ACC112 (cell line): ENCODE measurements at regions not wholly inside any gene's neighbourhood (a gene's known extent, or its start where the extent isn't known, plus 50 kb on each side); places are given as distances from the start of the nearest gene placed in this dataset.
"Not testable (repeated sequence)": the region's sequence is repeated elsewhere in the genome, so short reads cannot be mapped to it uniquely, and the experiment has no call there.

Experiments
- H2AFZ ChIP-seq: fragments of 200-600 bp; sonication (generic); one replicate; pipeline ENCODE4 v1.6.0; 2017; ENCODE audit warnings: antibody characterized with exemption, low read length; ENCODE audit not compliant: unreplicated experiment
- H3K27ac ChIP-seq: fragments of 200-600 bp; sonication (generic); 2 replicates; pipeline ENCODE4 v1.5.1; 2014; ENCODE audit warnings: low read depth, mild to moderate bottlenecking, antibody characterized with exemption, low read length, moderate library complexity
- H3K27me3 ChIP-seq: fragments of 200-600 bp; sonication (generic); 2 replicates; pipeline ENCODE4 v1.6.1; 2014; ENCODE audit warnings: mild to moderate bottlenecking, antibody characterized with exemption, low read length, moderate library complexity, mixed read lengths; ENCODE audit not compliant: insufficient read depth
- H3K36me3 ChIP-seq: fragments of 200-600 bp; sonication (generic); 2 replicates; pipeline ENCODE4 v1.6.1; 2016; ENCODE audit warnings: mild to moderate bottlenecking, antibody characterized with exemption, low read length, moderate library complexity, mixed read lengths; ENCODE audit not compliant: insufficient read depth
- H3K4me1 ChIP-seq: fragments of 200-600 bp; sonication (generic); one replicate; pipeline ENCODE4 v1.6.1; 2016; ENCODE audit warnings: low read length, mixed read lengths; ENCODE audit not compliant: insufficient read depth, unreplicated experiment, control insufficient read depth
- H3K4me3 ChIP-seq: fragments of 200-600 bp; sonication (generic); 2 replicates; pipeline ENCODE4 v1.5.1; 2014; ENCODE audit warnings: mild to moderate bottlenecking, low read depth, low read length
- H3K79me2 ChIP-seq: fragments of 200-600 bp; sonication (generic); one replicate; pipeline ENCODE4 v1.6.0; 2016; ENCODE audit warnings: low read length; ENCODE audit not compliant: control insufficient read depth, unreplicated experiment, insufficient read depth

DNA sequence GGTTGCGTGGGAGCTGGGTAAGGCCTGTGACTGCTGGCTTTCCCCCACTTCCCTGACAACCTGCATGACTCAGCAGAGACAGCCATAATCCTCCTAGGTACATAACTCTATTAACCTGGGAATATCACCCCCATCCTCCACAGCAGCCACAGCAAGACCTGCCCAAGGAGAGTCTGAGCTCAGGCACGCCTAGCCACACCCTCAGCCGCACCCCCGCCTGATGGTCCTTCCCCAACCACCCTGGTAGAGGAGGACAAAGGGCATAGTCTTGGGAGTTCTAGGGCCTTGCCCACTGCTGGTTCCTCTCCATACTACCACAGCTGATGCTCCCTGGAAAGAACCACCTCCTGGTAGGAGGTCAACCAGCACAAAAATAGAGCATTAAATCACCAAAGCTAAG, 965.4 kb downstream of the TSN start:
- H2AFZ ChIP-seq, H3K27ac ChIP-seq, H3K79me2 ChIP-seq: not testable (repeated sequence)

DNA sequence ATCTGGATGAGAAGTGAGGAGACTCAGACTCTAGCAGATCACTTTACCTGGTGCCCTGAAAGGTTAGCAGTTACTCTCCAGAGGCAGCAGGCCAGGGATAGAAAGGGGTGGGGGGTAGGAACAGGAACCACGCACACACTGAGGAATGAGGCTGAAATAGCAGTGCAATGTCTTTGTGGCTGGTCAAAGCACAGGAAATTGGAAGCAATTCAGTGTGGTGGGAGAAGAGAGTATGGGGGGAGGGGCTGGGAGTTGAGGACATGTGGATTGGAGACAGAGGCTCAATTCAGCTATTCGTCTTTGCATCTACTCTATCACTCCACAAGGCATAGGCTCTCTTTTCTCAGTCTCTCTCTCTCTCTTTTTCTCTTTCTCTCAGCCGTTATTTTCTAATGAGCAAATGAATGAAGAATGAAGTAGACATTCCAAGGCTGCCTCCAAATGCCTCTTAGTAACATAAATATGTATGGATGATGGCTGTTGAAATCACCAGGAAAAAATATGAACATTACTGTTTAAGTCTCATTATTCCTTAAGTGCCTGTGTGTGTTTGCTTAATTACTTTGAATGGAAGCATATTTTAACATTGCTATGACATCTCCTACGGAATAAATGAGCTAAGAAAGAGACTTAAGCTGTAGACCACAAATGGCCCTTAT, 979.4 kb downstream of the TSN start:
- Histone ChIP-seq H2AFZ (no peak overlapping the region), H3K4me3 (no peak overlapping the region), H3K27me3 (no peaks in the 10 kb centered on the region), H3K36me3 (no peaks in the 10 kb centered on the region), H3K27ac (no peak overlapping the region), H3K4me1 (no peaks in the 10 kb centered on the region), H3K79me2 (no peaks in the 10 kb centered on the region)

More for the DNA sequence above, 965.4 kb downstream of the TSN start:
- H3K27me3 ChIP-seq, H3K36me3 ChIP-seq, H3K4me3 ChIP-seq, H3K4me1 ChIP-seq: not testable (repeated sequence)

DNA sequence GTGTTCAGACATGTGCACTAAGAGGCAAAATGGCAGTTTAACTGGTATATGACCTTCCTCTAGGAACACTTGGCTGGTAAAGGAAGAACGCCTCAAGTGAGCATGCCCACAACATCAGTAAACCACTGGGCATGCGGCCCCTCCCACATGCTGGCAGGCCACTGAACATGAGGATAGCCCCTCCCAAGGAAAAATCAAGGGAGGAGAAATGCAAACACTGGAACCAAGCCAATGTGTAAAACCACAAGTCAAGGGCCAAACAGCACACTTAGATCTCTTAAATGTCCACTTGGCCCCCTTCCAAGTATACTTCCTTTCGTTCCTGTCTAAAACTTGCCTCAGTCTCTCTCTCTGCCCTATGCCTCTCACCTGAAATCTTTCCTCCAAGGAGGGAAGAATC, 980.8 kb downstream of the TSN start:
- Histone ChIP-seq H3K27ac (no peak overlapping the region), H3K79me2 (no peaks in the 10 kb centered on the region), H3K4me3 (no peak overlapping the region), H3K4me1 (no peaks in the 10 kb centered on the region), H2AFZ (no peak overlapping the region), H3K27me3 (no peaks in the 10 kb centered on the region), H3K36me3 (no peaks in the 10 kb centered on the region)

DNA sequence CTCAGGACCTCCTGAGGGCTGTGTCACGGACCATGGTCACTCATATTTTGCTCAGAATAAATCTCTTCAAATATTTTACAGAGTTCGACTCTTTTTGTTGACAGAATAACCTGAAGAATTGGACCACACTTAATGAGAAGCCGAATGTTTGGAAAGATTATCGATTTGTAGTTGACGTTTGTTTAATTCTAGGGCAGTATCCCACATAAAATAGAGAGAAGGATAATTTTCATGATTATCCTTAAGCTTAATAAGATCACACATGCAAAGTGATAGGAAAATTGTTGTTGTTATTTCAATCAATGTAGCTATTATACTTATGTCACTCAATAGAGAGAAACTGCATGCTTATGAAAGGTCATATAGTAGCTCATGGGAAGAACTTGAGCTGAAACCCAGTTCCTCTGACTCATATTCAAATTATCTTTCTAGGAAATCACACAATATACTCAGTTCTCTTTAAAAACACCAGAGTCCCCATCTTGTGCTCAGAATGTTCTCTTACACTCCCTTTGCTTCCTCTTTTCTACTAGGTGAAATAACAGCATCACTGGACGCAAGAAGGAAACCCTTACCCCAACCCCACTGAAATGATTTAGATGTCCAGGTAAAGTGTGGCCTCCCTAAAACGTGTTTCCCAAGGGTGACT, 982.1 kb downstream of the TSN start:
- Histone ChIP-seq H3K4me1 (no peaks in the 10 kb centered on the region), H3K27me3 (no peaks in the 10 kb centered on the region), H3K79me2 (no peaks in the 10 kb centered on the region), H3K36me3 (no peaks in the 10 kb centered on the region), H3K27ac (no peak overlapping the region), H3K4me3 (no peak overlapping the region), H2AFZ (no peak overlapping the region)

DNA sequence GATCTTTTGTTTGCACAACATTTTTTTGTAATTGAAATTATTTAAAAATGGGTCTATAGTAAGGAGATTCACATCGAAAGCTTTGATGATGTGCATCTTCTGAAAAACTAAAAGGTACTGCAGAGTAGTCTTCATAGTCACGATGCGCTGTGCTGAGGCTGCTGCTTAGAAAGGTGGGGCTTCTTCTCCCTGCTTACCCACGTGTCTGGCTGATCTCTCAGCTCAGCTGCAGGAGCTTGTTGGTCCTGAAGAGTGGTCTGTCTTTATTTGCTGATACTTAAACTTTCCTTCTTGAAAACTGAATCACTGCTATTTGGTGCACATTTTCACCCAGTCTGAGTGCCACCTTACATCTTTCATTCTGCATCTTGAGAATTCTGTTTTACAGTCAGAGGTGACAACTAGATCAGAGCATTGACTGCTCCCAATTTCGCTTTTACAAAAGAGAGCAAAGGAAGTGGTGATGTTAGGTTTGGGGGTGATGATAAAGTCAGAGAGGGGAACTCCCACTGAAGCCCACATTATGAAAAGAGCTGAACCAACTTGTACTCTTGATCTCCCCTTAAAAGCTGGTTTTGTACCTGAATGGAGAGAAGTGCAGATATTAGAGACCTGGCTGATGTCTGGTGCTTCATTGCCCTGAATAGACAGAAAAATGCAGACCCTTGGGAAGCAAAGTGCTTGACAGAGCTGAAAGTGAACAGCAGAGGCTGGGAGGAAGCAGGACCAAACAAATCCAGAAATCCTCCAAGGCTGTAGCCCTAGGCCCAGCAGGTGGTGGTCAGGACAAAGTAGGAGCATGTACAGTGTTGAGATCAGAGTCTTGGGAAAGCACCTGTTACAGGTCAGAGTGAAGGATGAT, 984.5 kb downstream of the TSN start:
- H3K4me1 ChIP-seq, result no peaks in the 10 kb centered on the region
- no peak overlapping the region for H3K4me3 ChIP-seq
- H3K79me2 ChIP-seq, result no peaks in the 10 kb centered on the region
- H3K27me3 ChIP-seq, result no peaks in the 10 kb centered on the region
- H3K36me3 ChIP-seq, result no peaks in the 10 kb centered on the region
- H2AFZ ChIP-seq, result no peak overlapping the region
- no peak overlapping the region for H3K27ac ChIP-seq

DNA sequence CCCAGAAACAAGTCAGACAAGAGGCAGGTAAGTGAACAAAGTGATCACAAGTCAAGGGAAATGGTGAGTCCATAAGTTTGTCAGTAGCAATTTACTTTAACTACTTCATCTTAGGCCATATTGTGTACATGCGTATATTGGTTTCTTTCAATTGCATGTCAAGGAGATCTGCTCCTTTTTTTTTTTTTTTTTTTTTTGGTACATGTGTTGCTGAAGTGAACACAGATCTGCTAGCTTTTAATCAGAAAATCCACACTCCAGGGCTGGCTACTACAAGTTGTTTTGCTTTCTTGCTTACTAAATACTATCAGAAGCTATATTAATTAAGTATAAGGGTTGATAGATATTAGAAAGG, 985.1 kb downstream of the TSN start:
- H3K27ac ChIP-seq, result no peak overlapping the region

DNA sequence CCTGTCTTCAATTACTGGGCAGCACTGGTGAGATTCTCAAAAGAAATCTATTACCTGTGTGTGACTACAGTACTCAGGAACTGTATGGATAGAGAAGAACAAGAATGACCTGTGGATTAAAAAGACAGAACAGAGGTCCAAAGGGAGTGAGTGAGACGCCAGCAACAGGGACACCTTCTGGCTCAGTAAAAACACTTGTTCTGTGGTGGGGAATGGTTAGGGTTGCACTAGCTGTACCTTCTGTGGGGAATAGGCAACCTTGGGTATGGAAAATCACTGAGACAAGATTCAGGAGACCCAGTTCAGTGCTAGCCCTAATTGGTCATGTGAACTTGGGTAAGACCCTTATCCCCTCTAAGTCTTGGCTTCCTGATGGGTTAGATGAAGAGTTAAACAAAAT, 986.0 kb downstream of the TSN start:
- Histone ChIP-seq H3K36me3 (no peaks in the 10 kb centered on the region), H2AFZ (no peak overlapping the region), H3K27me3 (no peaks in the 10 kb centered on the region), H3K4me1 (no peaks in the 10 kb centered on the region), H3K4me3 (no peak overlapping the region), H3K27ac (no peak overlapping the region), H3K79me2 (no peaks in the 10 kb centered on the region)

More for the DNA sequence above, 985.1 kb downstream of the TSN start:
- H3K4me1 ChIP-seq, result no peaks in the 10 kb centered on the region
- H3K27me3 ChIP-seq, result no peaks in the 10 kb centered on the region
- no peak overlapping the region for H3K4me3 ChIP-seq
- H3K36me3 ChIP-seq, result no peaks in the 10 kb centered on the region
- no peaks in the 10 kb centered on the region for H3K79me2 ChIP-seq
- no peak overlapping the region for H2AFZ ChIP-seq

DNA sequence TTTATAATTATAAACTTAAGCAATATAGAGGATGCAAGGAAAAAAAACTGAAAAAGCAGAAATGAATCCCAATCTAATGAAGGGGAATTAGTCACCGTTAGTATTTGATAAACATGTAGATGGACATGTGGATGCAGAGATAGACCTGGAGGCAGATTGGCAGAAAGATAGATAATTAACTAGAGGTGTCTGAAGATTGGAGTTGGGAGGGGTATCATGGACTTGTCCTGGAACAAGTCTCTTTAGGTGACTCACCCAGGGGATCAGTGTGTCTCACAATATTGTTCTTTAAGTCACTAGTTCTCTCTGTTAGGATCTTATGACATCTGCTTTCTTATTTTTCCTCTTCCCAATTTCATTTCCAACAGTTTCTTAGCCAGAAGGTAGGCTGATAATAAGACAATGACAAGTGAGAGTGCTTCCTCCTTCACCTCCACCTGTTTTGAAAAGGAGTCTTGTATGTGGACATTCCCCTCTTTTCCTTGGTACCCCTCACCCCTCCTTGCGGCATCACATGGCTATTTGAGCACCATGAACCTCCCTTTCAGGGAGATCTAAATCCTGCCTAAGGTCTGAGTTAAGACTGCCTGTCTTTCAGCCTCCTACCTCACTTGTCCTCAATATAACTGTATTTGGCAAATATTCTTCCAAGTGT, 987.7 kb downstream of the TSN start:
- no peak overlapping the region for H3K27ac ChIP-seq
- H3K4me1 ChIP-seq, result no peaks in the 10 kb centered on the region
- H3K4me3 ChIP-seq, result no peak overlapping the region
- no peak overlapping the region for H2AFZ ChIP-seq
- no peaks in the 10 kb centered on the region for H3K36me3 ChIP-seq
- H3K79me2 ChIP-seq, result no peaks in the 10 kb centered on the region
- no peaks in the 10 kb centered on the region for H3K27me3 ChIP-seq

DNA sequence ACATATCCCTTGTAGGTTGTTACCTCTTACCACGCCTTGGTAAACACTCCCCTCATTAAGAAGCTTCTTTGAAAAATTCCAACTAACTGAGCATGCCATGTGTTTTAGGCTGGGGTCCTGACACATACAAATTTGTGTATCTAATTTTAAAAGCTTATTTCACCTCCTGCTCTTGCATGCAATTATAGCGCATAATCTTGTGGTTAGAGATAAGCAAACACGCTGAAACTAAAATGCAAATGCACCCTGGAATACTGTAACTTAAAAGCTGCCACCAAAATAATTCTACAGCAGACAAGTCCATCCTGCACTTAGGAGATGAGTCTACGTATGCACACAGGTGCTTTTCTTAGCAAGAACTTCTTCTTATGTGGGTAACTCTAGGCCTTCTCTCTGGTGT, 990.2 kb downstream of the TSN start:
- no peaks in the 10 kb centered on the region for H3K27me3 ChIP-seq
- no peaks in the 10 kb centered on the region for H3K36me3 ChIP-seq
- H3K27ac ChIP-seq, result no peak overlapping the region
- H3K79me2 ChIP-seq, result no peaks in the 10 kb centered on the region
- no peaks in the 10 kb centered on the region for H3K4me1 ChIP-seq
- H2AFZ ChIP-seq, result no peak overlapping the region
- H3K4me3 ChIP-seq, result no peak overlapping the region

DNA sequence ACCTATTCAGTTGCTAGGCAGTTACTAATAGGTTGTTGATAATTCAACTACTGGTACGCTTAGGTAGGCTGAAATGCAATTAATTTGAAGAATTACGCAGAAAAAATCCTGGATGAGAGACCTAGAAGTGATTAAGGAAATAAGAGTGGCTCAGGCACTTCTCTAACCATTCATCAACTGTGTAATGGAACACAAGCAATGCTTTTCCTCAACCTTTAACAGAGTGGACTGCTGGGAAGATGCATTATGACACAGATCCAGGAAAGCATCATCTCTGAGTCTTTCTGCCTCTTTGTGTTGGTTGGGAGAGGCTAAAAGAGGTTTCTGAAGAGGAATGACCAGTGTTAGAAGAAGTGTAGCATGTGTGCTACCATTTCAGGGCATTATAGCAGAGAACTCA, 992.2 kb downstream of the TSN start:
- H3K36me3 ChIP-seq, result no peaks in the 10 kb centered on the region
- H3K27me3 ChIP-seq, result no peaks in the 10 kb centered on the region
- H2AFZ ChIP-seq, result no peak overlapping the region
- H3K4me1 ChIP-seq, result no peaks in the 10 kb centered on the region
- no peak overlapping the region for H3K27ac ChIP-seq
- no peaks in the 10 kb centered on the region for H3K79me2 ChIP-seq
- no peak overlapping the region for H3K4me3 ChIP-seq
